ENCODE measurements at regions not wholly inside any gene's neighbourhood (a gene's known extent, or its start where the extent isn't known, plus 50 kb on each side); places are given as distances from the start of the nearest gene placed in this dataset.

DNA sequence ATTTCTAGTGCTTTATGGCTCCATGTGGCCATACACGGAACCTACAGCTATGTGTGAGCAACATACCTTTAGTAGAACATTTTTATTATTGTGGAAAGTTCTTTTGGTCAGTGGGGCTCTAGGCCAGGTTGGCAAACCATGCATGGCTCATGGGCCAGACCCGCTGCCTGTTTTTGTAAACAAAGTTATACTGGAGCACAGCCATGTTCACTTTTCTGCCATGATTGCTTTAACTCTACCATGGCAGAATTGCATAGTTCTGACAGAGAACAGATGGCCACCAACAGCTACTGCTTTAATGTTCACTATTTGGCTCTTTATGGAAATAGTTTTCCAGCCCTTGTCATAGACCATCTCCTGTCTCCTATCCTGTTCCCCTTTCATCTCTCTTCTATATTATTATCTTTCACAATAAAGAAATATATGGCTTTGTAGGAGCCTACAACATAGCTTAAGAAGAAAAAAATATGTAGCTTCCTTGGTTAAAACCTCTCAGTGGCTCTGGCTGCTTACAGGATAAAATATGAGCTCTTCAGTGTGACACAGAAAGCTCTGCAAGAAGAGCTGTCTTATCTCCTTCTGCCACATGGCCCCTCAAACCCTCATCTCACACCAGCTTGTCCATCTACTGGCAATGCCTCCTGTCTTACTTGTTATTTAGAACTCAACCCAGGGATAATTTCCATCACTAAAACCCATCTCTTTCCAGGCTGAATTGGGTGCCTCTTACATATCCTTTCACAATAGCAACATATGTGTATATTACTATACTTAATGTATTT, 54.6 kb upstream of the RWDD3 start:
- RAD21 ChIA-PET (ENCODE audit: low non-redundant PET in 1 of 2, low total read pairs in 2 of 2, uncharacterized antibody in 2 of 2, unreplicated experiment in 2 of 2), result no interaction called here
- no peak overlapping the region for H3K4me2 ChIP-seq (ENCODE audit: low read length)
- no peaks in the 10 kb centered on the region for H3K79me2 ChIP-seq (ENCODE audit: insufficient read depth, low read length)
- ATAC-seq (no peak), DNase-seq (ENCODE audit: low read depth, low spot score) (no peak)
- TF ChIP-seq RAD21 (IDR thresholded peaks at IDR 0.05; ENCODE audit: low read depth) (no peak), TCF7L2 (IDR thresholded peaks at IDR 0.05; ENCODE audit: borderline replicate concordance, extremely low read depth, insufficient read depth, insufficient read length) (no peak), ELF1 (IDR thresholded peaks at IDR 0.05; ENCODE audit: borderline replicate concordance, low read depth) (no peak)
- no peaks in the 10 kb centered on the region for H3K4me1 ChIP-seq (ENCODE audit: control insufficient read depth in 1 of 2, insufficient read depth in 2 of 2, low read length in 2 of 2)
- no peaks in the 10 kb centered on the region for H3K9me3 ChIP-seq (ENCODE audit: control insufficient read depth in 1 of 2, insufficient read depth in 1 of 2, low read depth in 1 of 2, low read length in 2 of 2)
- H3K4me3 ChIP-seq (replicated peaks in 1 of 2; ENCODE audit: low read depth in 1 of 2, low read length in 2 of 2), result no peak overlapping the region
- H3K36me3 ChIP-seq (ENCODE audit: control insufficient read depth in 1 of 2, insufficient read depth in 2 of 2, low read length in 2 of 2), result no peaks in the 10 kb centered on the region
- POLR2A ChIA-PET, result no interaction called here
- H2AFZ ChIP-seq (ENCODE audit: low read depth, low read length, poor library complexity, severe bottlenecking), result no peak overlapping the region
- H3K9ac ChIP-seq (ENCODE audit: low read length), result no peak overlapping the region
- H4K20me1 ChIP-seq (ENCODE audit: insufficient read depth), result no peaks in the 10 kb centered on the region
- CTCF ChIA-PET, result interaction anchor here (1.1 kb wide), 1 partner anchor 54 kb away, joined by 3 read pairs; no protein-coding TSS in a partner anchor
- no peaks in the 10 kb centered on the region for H3K9me2 ChIP-seq (ENCODE audit: insufficient read depth)
- no TSS peak for BruUV-seq (replicated peaks)
- intact Hi-C loops (cut with micrococcal nuclease), result no loop called here
- H3K27me3 ChIP-seq (ENCODE audit: insufficient read depth, low read length), result no peaks in the 10 kb centered on the region
- H3K27ac ChIP-seq (ENCODE audit: low read depth, low read length), result no peak overlapping the region

DNA sequence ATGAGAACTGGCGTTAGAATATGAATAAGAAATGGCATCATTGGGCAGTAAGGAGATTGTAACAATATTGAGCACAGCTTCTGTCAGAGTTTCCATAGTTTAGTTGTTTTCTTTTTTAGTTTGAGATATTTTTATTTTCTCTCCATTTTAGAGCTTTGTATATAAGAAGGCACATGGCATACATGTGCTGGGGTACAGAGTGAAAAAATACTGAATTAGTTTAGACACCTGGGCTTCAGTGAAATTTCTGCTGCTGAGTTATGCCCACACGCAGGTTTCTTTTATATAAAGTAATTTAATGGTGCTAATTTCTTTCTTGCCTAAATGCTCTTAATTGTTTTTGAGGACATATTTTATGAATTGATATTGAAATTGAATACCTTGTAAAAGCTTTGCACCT, 53.6 kb upstream of the RWDD3 start:
- DNase-seq (ENCODE audit: low read depth, low spot score) (no peak), ATAC-seq (no peak)
- TF ChIP-seq ATF3 (IDR thresholded peaks at IDR 0.05) (no peak), CBX3 (IDR thresholded peaks at IDR 0.05; ENCODE audit: low read depth) (no peak), REST (IDR thresholded peaks at IDR 0.05; ENCODE audit: low read depth) (no peak), JUND (IDR thresholded peaks at IDR 0.05) (no peak), EGR1 (IDR thresholded peaks at IDR 0.05; ENCODE audit: low read depth) (no peak), POLR2AphosphoS5 (IDR thresholded peaks at IDR 0.05; ENCODE audit: low read depth, low read length) (no peak), CTCF (IDR thresholded peaks at IDR 0.05 in 2 of 3, conservative IDR thresholded peaks at IDR 0.05 in 1 of 3; ENCODE audit: borderline replicate concordance in 1 of 3, insufficient read depth in 1 of 3, low read depth in 2 of 3, low read length in 2 of 3) (no peak)
- TF ChIP-seq, protein P1, sequence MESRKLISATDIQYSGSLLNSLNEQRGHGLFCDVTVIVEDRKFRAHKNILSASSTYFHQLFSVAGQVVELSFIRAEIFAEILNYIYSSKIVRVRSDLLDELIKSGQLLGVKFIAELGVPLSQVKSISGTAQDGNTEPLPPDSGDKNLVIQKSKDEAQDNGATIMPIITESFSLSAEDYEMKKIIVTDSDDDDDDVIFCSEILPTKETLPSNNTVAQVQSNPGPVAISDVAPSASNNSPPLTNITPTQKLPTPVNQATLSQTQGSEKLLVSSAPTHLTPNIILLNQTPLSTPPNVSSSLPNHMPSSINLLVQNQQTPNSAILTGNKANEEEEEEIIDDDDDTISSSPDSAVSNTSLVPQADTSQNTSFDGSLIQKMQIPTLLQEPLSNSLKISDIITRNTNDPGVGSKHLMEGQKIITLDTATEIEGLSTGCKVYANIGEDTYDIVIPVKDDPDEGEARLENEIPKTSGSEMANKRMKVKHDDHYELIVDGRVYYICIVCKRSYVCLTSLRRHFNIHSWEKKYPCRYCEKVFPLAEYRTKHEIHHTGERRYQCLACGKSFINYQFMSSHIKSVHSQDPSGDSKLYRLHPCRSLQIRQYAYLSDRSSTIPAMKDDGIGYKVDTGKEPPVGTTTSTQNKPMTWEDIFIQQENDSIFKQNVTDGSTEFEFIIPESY (IDR thresholded peaks at IDR 0.05; ENCODE audit: extremely low read depth, insufficient replicate concordance, low read length), result no peak
- Histone ChIP-seq H3K4me3 (replicated peaks in 1 of 2; ENCODE audit: low read depth in 1 of 2, low read length in 2 of 2) (no peak overlapping the region), H3K9ac (ENCODE audit: low read length) (no peak overlapping the region), H2AFZ (ENCODE audit: low read depth, low read length, poor library complexity, severe bottlenecking) (no peak overlapping the region), H3K36me3 (ENCODE audit: control insufficient read depth in 1 of 2, insufficient read depth in 2 of 2, low read length in 2 of 2) (no peaks in the 10 kb centered on the region), H3K27ac (ENCODE audit: low read depth, low read length) (no peak overlapping the region), H4K20me1 (ENCODE audit: insufficient read depth) (no peaks in the 10 kb centered on the region), H3K4me1 (ENCODE audit: control insufficient read depth in 1 of 2, insufficient read depth in 2 of 2, low read length in 2 of 2) (no peaks in the 10 kb centered on the region), H3K9me3 (ENCODE audit: control insufficient read depth in 1 of 2, insufficient read depth in 1 of 2, low read depth in 1 of 2, low read length in 2 of 2) (no peaks in the 10 kb centered on the region), H3K27me3 (ENCODE audit: insufficient read depth, low read length) (no peaks in the 10 kb centered on the region), H3K4me2 (ENCODE audit: low read length) (no peak overlapping the region), H3K79me2 (ENCODE audit: insufficient read depth, low read length) (no peaks in the 10 kb centered on the region), H3K9me2 (ENCODE audit: insufficient read depth) (no peaks in the 10 kb centered on the region)
- POLR2A ChIA-PET, result no interaction called here
- BruUV-seq (replicated peaks), result no TSS peak
- RAD21 ChIA-PET (ENCODE audit: low non-redundant PET in 1 of 2, low total read pairs in 2 of 2, uncharacterized antibody in 2 of 2, unreplicated experiment in 2 of 2), result no interaction called here
- CTCF ChIA-PET, result interaction anchor here (1.1 kb wide), 1 partner anchor 53 kb away, joined by 3 read pairs; no protein-coding TSS in a partner anchor
- intact Hi-C loops (cut with micrococcal nuclease), result no loop called here

Measured in HCT116 (cell line).